Stimulated activated effector memory CD8-positive, alpha-beta T cell treated with anti-CD3 and anti-CD28 coated beads, Interleukin-12 subunit alpha, Interleukin-12 subunit beta, amount 100 ng/mL, for 72 hours (primary cell): ENCODE measurements at regions not wholly inside any gene's neighbourhood (a gene's known extent, or its start where the extent isn't known, plus 50 kb on each side); places are given as distances from the start of the nearest gene placed in this dataset.

Source experiments
- ATAC-seq: fragments of 150-1000 bp; cut with Tn5 transposase; 2 replicates; pipeline ENCODE4 v1.10.0; 2021
- DNase-seq, 2 donors: peaks; one replicate each; pipeline ENCODE4 v3.0.0; 2021 to 2022; ENCODE audit warnings: low spot score in 2 of 2
- H3K27ac Mint-ChIP-seq: one replicate; pipeline ENCODE4 v1.8.0; 2022; ENCODE audit warnings: mild to moderate bottlenecking, mixed read lengths
- H3K36me3 Mint-ChIP-seq: one replicate; pipeline ENCODE4 v1.8.0; 2022; ENCODE audit warnings: mild to moderate bottlenecking, mixed read lengths
- H3K4me1 Mint-ChIP-seq: one replicate; pipeline ENCODE4 v1.8.0; 2022; ENCODE audit warnings: mixed read lengths
- H3K4me3 Mint-ChIP-seq: one replicate; pipeline ENCODE4 v1.8.0; 2022; ENCODE audit warnings: mild to moderate bottlenecking, mixed read lengths
- H3K9me3 Mint-ChIP-seq: one replicate; pipeline ENCODE4 v1.8.0; 2022; ENCODE audit warnings: mixed read lengths

DNA sequence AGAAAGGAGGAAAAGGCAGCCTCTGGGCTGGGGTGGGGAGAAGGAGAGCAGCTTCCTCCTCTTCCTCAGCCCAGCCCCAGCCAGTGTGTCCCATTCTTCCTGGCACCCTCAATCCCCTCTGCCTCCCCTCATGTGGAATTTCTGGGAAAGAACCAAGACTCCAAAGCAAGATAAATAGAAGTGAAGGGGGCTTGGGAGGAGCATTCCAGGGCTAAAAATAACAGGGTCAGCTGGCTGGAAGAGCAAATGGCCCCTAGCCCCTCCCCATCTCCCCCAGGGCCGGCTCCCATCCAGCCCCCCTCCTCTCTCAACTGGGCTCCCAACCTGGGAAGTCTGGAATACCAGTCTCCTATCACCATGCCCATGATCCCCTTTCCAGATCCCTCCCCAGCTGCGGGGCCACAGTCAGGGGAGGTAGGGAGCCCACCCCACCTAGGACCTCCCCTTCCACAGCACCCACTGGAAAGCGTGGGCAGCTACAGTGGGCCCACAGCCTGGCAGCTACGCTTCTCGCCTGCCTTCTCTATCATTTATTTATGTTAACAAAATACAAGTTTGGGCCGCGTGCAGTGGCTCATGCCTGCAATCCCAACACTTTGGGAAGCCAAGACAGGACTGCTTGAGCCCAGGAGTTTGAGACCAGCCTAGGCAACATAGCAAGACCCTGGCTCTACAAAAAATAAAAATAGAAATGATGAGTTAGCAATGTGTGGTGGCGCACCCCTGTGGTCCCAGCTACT lies 88.3 kb downstream of the IRF2BPL start:
- H3K36me3 Mint-ChIP-seq, result no peaks in the 10 kb centered on the region
- DNase-seq (no peak), ATAC-seq (no peak)
- no peaks in the 10 kb centered on the region for H3K9me3 Mint-ChIP-seq
- no peak overlapping the region for H3K27ac Mint-ChIP-seq
- no peak overlapping the region for H3K4me3 Mint-ChIP-seq
- peaks cover 14% of the 10 kb centered on the region for H3K4me1 Mint-ChIP-seq

DNA sequence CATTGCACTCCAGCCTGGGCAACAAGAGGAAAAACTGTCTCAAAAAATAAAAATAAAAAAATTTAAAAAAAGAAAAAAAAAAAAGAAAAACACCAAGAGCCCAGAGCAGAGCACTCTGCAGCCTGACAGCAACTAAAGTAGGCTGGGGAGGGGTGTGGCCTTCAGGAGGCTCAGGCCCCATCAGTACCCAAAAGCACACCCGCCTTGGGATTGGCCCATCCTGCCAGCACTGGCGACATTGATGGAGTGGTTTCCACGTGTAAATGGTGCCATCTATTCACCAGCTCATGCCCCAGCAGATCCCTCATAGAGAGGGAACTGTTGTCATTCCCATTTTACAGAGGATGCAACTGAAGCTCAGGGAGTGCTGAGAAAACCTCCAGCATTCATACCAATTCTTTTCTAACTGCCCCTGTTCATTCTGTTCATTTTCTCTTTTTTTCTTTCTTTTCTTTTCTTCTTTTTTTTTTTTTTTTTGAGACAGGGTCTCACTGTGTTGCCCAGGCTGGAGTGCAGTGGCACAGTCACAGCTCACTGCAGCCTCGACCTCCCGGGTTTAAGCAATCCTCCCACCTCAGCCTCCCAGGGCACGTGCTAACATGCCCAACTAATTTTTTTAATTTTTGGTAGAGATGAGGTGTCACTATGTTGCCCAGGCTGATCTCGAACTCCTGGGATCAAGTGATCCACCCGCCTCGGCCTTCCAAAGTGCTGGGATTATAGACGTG lies 89.3 kb downstream of the IRF2BPL start:
- ATAC-seq (no peak), DNase-seq (no peak)
- Mint-ChIP-seq H3K4me1 (peaks cover 14% of the 10 kb centered on the region), H3K27ac (no peak overlapping the region), H3K4me3 (no peak overlapping the region), H3K9me3 (no peaks in the 10 kb centered on the region), H3K36me3 (no peaks in the 10 kb centered on the region)

DNA sequence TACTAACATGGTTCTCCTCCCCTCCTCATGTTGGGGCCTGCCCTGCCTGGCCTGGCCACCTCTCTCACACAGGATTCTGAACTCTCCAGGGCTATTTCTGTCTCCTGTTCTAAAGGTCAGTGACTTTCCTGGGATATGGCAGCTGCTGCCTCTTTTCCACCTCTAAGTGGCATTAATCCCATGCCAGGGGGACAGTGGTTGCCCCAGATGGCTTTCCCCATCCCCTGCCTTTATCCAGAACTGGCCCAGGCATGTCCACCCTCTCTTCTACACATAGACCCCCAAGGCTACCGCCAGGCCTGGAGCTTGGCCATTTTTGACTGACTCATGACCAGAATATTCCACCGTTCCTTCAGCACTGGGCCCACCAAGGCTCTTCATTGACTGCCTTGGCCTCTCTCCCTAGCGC lies 90.4 kb downstream of the IRF2BPL start:
- H3K9me3 Mint-ChIP-seq, result no peaks in the 10 kb centered on the region
- no peak overlapping the region for H3K27ac Mint-ChIP-seq
- H3K36me3 Mint-ChIP-seq, result no peaks in the 10 kb centered on the region

DNA sequence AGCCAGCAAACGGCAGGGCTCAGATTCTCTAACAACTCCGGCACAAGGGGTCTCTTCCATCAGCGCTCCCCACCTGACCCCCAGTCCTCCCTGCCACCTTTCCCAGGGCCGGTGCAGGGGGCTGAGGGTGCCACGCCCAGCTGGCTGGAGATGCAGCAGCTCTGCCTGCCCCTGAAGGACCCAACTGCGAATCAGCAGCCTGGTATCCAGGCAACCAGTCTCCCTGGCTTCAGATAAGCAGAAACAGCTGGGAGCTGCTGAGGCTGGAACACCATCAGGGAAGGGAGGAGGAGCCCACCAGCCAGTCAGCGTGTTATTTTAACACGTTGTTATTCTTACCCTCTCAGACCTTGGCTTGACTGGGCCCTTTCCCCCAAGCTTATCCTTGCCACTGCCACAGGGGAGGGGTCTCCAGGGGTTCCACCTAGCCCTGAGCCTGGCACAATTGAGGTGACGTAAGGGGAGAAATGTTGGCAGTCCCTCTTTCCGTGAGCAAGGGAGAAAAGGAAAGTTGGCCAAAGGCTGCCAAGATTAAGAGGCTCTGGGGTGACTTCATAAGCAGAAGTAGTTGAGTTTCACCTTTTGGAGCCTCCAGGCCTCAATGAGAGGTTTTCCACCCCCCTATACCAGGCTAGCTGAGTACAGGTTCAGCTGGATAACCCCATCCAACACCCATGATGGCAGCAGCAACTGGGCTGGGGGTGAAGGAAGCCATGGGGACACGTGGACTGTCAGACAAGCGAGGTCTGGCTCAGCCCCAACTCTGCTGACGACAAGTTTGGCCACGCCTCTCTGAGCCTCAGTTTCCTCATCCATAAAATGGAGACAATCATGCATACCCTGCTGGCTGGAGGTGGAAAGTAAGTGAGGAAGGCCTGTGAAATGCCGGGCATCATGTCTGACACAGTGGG lies 91.1 kb downstream of the IRF2BPL start:
- peaks cover 16% of the 10 kb centered on the region for H3K4me1 Mint-ChIP-seq
- ATAC-seq (no peak), DNase-seq (no peak)
- no peak overlapping the region for H3K27ac Mint-ChIP-seq
- no peak overlapping the region for H3K4me3 Mint-ChIP-seq
- H3K36me3 Mint-ChIP-seq, result peaks cover under 1% of the 10 kb centered on the region
- no peaks in the 10 kb centered on the region for H3K9me3 Mint-ChIP-seq

More for the DNA sequence above, 90.4 kb downstream of the IRF2BPL start:
- ATAC-seq (no peak), DNase-seq (no peak)
- Mint-ChIP-seq H3K4me1 (peaks cover 16% of the 10 kb centered on the region), H3K4me3 (no peak overlapping the region)

DNA sequence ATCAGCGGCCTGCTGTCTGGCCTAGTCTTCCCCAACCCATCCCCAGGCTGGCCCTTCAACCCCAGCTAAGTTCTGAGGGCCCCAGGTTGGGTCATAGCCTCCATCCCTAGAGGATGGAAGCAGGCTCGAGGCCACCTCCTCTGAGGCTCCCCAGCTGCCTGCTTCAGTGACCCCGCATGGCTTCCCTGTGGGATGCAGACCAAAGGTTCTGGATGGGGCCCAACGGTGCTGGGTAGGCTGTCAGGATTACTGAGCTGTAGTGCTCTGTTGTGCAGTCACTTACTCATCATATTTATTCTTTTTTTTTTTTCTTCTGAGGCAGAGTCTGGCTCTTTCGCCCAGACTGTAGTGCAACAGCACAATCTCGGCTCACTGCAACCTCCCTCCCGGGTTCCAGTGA lies 92.0 kb downstream of the IRF2BPL start:
- peaks cover 19% of the 10 kb centered on the region for H3K4me1 Mint-ChIP-seq
- no peak overlapping the region for H3K4me3 Mint-ChIP-seq
- H3K9me3 Mint-ChIP-seq, result no peaks in the 10 kb centered on the region
- ATAC-seq, result no peak
- peak overlapping the region; percentile 34 for H3K27ac Mint-ChIP-seq
- H3K36me3 Mint-ChIP-seq, result peaks cover 4% of the 10 kb centered on the region
- DNase-seq, result no peak

DNA sequence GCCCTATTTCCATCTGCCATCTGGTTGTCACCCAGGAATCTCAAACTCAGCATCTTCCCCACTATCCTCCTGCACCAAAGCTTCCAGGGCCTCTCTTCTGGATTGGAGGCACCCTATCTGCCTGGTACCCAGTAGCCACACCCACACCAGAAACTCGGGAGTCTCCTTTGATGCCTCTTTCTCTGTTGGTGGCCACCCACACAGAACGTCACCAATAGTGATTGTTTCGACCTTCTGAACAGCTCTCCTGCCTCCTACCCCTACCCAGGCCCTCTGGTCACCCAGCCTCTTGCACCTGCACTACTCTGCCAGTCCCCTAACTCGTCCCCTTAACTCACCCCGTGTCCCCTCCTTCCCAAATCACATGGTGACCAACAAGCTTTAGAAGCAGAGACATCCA lies 95.0 kb downstream of the IRF2BPL start:
- DNase-seq, result no peak
- ATAC-seq, result no peak
- H3K27ac Mint-ChIP-seq, result peak overlapping the region; percentile 79
- H3K9me3 Mint-ChIP-seq, result no peaks in the 10 kb centered on the region
- H3K36me3 Mint-ChIP-seq, result peaks cover 4% of the 10 kb centered on the region
- peaks cover 46% of the 10 kb centered on the region for H3K4me1 Mint-ChIP-seq
- no peak overlapping the region for H3K4me3 Mint-ChIP-seq

DNA sequence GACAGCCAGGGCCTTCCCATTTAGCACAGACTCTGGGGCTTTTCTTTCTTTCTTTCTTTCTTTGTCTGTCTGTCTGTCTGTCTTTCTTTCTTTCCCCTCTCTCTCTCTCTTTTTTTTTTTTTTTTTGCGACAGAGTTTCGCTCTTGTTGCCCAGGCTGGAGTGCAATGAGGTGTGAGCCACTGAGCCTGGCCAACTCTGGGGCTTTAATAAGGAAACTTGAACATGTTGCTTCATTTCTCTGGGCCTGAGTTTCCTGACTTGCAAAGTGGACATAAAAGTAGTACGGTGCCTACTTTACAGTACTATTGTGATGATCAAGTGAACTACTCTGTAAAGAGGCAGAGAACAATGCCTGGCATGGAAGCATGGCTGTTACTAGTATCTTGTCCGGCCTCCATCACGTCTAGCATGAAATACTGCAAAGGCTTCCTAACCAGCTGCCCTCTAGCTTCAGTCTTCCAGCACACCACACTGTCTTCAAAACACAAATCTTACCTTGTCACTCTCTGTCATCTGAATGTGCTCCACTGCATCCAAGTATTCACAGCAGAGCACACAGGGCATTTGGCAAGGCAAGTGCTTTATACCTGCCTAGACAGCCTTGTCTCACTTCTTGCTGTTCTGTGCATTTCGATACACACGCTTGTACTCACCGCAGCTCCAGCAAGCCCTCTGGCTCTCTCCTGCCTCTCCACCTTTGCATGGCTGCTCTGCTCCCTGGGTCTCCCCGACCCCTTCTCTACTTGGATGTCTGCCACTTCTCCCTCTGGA lies 96.7 kb downstream of the IRF2BPL start:
- Mint-ChIP-seq H3K27ac (peak overlapping the region; percentile 71), H3K9me3 (no peaks in the 10 kb centered on the region), H3K4me1 (peaks cover 63% of the 10 kb centered on the region), H3K36me3 (peaks cover 4% of the 10 kb centered on the region), H3K4me3 (no peak overlapping the region)
- DNase-seq (no peak), ATAC-seq (no peak)

DNA sequence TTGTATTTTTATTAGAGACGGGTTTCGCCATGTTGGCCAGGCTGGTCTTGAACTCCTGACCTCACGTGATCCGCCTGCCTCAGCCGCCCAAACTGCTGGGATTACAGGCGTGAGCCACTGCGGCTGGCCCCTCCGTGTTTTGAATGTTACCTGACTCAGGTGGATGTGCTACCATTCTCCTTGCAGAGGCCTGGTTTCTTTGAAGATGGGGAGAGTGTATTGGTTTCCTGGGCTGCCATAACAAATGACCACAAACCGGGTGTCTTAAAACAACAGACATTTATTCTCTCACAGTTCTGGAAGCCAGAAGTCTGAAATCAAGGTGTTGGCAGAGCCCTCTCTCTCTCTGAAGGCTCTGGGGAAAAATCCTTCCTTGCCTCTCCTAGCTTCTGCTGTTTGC lies 98.0 kb downstream of the IRF2BPL start:
- ATAC-seq (no peak), DNase-seq (no peak)
- H3K9me3 Mint-ChIP-seq, result no peaks in the 10 kb centered on the region
- peaks cover 4% of the 10 kb centered on the region for H3K36me3 Mint-ChIP-seq
- H3K27ac Mint-ChIP-seq, result peak overlapping the region; percentile 8
- H3K4me3 Mint-ChIP-seq, result peak overlapping the region; percentile 56
- peaks cover 70% of the 10 kb centered on the region for H3K4me1 Mint-ChIP-seq

DNA sequence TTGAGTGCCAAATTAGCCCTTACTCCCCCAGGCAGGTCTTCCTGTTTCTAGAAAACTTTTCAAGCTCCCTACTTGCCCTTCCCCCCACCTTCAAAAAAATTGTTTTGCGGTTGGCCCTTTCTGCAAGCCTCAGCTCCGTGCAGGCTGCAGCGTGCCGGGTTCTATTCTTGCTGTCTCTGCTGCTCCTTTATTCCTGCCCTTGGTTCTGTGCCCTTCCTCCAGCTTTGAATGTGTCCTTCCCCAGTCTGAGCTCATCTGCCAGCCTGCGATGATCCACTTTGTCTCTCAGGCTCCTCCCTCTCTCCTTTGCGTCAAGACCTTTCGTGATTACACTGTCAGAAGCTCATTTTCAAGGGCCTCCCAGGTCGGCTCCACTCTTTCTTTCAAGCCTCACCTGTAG lies 98.6 kb downstream of the IRF2BPL start:
- Mint-ChIP-seq H3K36me3 (peaks cover 4% of the 10 kb centered on the region), H3K4me1 (peaks cover 70% of the 10 kb centered on the region), H3K27ac (peak overlapping the region; percentile 8), H3K9me3 (no peaks in the 10 kb centered on the region), H3K4me3 (peak overlapping the region; percentile 56)
- DNase-seq (peak in 1 of 2 donors; percentile 62), ATAC-seq (peak; percentile 89)

DNA sequence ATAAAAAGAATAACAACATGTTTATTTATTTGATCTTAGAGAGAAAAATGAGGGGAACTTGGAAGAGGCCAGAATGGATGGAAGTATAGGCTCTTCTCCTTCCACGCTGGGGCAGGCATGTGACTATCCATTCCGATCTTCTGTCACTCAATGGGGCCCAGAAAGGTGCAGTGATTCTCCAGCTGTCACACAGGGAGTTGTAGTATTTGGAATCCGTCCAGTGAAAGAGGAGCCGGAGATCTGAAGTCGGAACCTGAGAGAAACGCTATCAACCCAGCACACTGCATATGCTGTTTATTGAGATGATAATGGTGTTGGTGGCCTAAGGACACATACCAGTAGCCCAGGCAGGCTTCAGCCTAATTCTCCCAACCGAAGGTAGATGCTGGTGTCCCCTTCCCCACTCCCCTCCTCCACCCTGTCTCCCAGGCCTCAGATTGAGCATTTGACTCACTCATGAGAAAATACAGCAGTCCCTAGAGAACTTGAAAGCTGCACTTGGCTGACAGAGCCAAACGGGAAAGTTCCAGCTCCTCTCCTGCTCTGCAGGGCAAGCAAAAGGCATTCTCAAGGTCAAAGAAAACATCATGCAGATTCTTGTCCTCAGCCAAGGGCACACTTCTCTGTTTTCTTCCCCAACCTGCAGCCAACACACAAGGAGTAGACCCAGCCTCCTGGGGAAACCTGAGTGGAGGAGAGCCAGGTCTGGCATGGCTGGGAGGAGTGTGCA lies 100.4 kb downstream of the IRF2BPL start:
- no peak for ATAC-seq
- H3K9me3 Mint-ChIP-seq, result no peaks in the 10 kb centered on the region
- H3K36me3 Mint-ChIP-seq, result peaks cover 4% of the 10 kb centered on the region
- no peak for DNase-seq
- H3K4me3 Mint-ChIP-seq, result no peak overlapping the region
- peaks cover 70% of the 10 kb centered on the region for H3K4me1 Mint-ChIP-seq
- no peak overlapping the region for H3K27ac Mint-ChIP-seq

DNA sequence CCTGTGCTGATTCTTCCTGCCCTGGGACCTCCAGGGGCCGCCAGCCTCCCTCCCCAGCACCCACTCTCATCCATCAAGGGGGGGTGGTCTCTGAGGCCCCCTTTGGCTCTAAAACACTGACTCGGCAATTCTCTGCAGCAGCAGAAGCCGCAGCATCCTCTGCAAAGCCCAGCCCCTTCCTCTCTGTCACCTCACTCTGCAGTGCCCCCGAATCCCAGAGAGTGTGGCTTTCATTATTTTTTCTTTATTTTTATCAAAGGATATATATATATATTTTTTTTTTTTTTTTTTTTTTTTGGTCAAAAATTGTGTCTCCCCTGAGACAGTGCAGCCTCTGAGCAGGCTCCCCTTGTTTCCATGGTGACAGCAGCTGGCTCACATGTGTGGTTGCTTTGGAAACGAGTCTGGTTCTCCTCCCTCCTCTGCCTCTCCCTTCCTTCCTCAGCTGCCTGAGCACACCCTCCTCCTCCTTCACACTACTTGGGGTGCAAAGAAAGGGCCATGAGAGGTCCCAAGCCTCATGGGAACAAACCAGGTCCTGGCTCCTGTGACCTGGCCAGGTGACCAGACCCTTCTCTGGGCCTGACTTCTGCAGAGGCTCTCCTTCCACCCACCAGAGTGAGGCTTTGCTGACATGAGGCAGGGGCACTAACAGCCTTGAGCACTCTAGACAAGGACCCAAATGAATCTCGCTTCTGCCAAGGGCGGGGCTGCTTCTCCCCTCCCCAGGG lies 100.5 kb downstream of the LRRC74A start:
- Mint-ChIP-seq H3K27ac (peak overlapping the region; percentile 86), H3K9me3 (no peaks in the 10 kb centered on the region), H3K4me3 (peak overlapping the region; percentile 38), H3K36me3 (no peaks in the 10 kb centered on the region), H3K4me1 (peaks cover 64% of the 10 kb centered on the region)
- ATAC-seq, result peak; percentile 77
- DNase-seq, result no peak

DNA sequence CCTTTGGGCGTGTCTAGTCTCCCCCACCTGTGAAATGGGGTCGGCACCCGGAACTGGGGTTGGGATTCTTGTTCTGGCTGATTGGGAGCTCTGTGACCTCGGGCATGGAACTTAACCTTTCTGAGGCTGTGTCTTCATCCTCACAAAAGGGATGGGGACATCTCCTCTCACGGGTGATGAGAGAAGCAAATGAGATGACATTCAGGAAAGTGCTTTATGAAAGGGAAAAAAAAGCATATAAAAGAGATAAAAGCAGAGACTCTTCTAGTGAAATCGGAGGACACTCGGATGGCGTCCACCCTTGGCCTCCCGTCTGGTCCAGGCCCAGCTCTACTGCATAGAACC lies 98.9 kb downstream of the LRRC74A start:
- H3K4me1 Mint-ChIP-seq, result peaks cover 50% of the 10 kb centered on the region
- peak overlapping the region; percentile 17 for H3K27ac Mint-ChIP-seq
- no peak overlapping the region for H3K4me3 Mint-ChIP-seq
- H3K9me3 Mint-ChIP-seq, result no peaks in the 10 kb centered on the region
- ATAC-seq (no peak), DNase-seq (no peak)
- H3K36me3 Mint-ChIP-seq, result no peaks in the 10 kb centered on the region

DNA sequence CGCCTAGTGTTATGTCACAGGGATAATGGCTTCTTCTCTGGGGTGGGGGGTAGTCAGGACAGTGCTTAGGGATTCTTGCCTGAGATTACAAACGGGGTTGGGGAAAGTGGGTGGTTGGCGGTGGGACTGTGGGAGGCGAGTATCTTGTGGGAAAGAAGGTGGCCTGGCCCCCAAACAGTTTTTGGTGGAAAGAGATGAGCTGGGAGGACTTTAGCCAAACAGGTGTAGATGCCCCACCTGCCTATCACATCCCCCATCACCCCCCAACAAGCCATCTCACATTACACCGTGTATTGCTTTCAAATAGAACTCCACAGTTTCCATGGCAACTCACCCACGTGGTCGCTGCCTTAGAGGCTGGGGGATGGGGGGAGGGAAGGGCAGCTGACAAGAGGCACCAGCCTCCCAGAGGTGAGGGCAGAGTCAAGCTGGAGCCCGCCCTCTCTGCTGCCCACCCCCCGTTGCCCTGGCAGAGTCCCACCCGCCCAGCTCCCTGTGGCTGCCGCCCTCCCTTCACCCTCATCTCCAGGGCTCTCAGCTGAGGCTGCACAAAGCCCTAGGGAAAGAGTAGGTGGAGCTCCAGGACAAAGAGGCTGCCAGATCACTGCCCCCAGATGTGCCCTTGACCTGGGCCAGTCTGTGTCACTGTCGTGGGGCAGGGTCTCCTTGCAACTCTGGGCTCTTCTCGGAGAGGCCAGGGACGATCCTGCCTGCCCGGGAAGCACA lies 98.3 kb downstream of the LRRC74A start:
- Mint-ChIP-seq H3K27ac (peak overlapping the region; percentile 72), H3K4me1 (peaks cover 47% of the 10 kb centered on the region), H3K36me3 (no peaks in the 10 kb centered on the region), H3K9me3 (no peaks in the 10 kb centered on the region), H3K4me3 (no peak overlapping the region)
- ATAC-seq (no peak), DNase-seq (no peak)
